Karpas-422 (cell line): ENCODE measurements at regions not wholly inside any gene's neighbourhood (a gene's known extent, or its start where the extent isn't known, plus 50 kb on each side); places are given as distances from the start of the nearest gene placed in this dataset.

Source experiments
- DNase-seq: peaks from one replicate; pipeline ENCODE4 v3.0.0-alpha.2; 2015
- H2AFZ ChIP-seq: fragments of 200-600 bp; sonication (generic); 2 replicates; pipeline ENCODE4 v1.6.1; 2014; ENCODE audit warnings: antibody characterized with exemption, low read length, mixed read lengths
- H3K27ac ChIP-seq: fragments of 200-600 bp; sonication (generic); 2 replicates; pipeline ENCODE4 v1.5.1; 2014; ENCODE audit warnings: mild to moderate bottlenecking, low read length, moderate library complexity
- H3K27me3 ChIP-seq: fragments of 200-600 bp; sonication (generic); 2 replicates; pipeline ENCODE4 v1.6.1; 2014; ENCODE audit warnings: low read length, mixed read lengths
- H3K36me3 ChIP-seq: fragments of 200-600 bp; sonication (generic); 2 replicates; pipeline ENCODE4 v1.6.1; 2014; ENCODE audit warnings: low read length, mixed read lengths; ENCODE audit not compliant: insufficient read depth
- H3K4me1 ChIP-seq: fragments of 200-600 bp; sonication (generic); 2 replicates; pipeline ENCODE4 v1.6.1; 2014; ENCODE audit warnings: mild to moderate bottlenecking, low read length, mixed read lengths
- H3K4me2 ChIP-seq: fragments of 200-600 bp; sonication (generic); 2 replicates; pipeline ENCODE4 v1.6.1; 2014; ENCODE audit warnings: low read length, low read depth, mild to moderate bottlenecking; ENCODE audit not compliant: poor library complexity, severe bottlenecking
- H3K4me3 ChIP-seq: fragments of 200-600 bp; sonication (generic); 2 replicates; pipeline ENCODE4 v1.5.1; 2014; ENCODE audit warnings: mild to moderate bottlenecking, antibody characterized with exemption, low read length, mixed read lengths
- H3K79me2 ChIP-seq: fragments of 200-600 bp; sonication (generic); 2 replicates; pipeline ENCODE4 v1.6.1; 2014; ENCODE audit warnings: mild to moderate bottlenecking, low read length, mixed read lengths
- H3K9ac ChIP-seq: fragments of 200-600 bp; sonication (generic); 2 replicates; pipeline ENCODE4 v1.6.0; 2014; ENCODE audit warnings: low read length
- H3K9me2 ChIP-seq: fragments of 200-600 bp; sonication (generic), shearing (Covaris generic); replicated peaks from 2 replicates; pipeline ENCODE4 v1.6.0; 2014; ENCODE audit warnings: mild to moderate bottlenecking, low read length, moderate library complexity; ENCODE audit not compliant: insufficient read depth
- H3K9me3 ChIP-seq: fragments of 300-700, 200-600 bp; sonication (generic); 2 replicates; pipeline ENCODE4 v1.6.1; 2014; ENCODE audit warnings: low read length, mixed read lengths
- H4K20me1 ChIP-seq: fragments of 200-600 bp; sonication (generic); 2 replicates; pipeline ENCODE4 v1.6.1; 2014; ENCODE audit warnings: mild to moderate bottlenecking, antibody characterized with exemption, low read length, low read depth; ENCODE audit not compliant: insufficient read depth

DNA sequence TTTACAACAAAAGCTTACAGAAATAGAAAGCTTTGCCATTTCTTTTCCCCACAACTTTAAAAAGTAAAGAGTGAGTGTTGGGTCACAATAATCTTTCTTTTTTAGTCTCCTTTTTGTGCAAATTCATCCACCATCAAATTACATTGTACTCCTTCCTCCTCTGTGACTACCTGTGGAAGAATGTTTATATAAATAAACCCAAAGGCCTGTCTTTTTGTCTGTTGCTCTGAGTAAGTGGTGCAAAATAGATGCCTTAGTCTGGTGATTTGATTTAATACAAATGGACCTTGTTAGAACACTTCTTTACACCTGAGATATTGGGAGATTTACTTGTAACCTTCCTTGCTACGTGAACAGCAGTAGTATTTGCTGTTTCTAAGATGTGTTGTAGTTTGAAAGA is 53.5 kb upstream of the TAF11L2 start:
- Histone ChIP-seq H3K79me2 (no peaks in the 10 kb centered on the region), H3K9ac (no peak overlapping the region), H3K4me3 (no peak overlapping the region), H3K9me2 (no peaks in the 10 kb centered on the region), H3K27ac (no peak overlapping the region), H2AFZ (no peak overlapping the region), H3K27me3 (no peaks in the 10 kb centered on the region), H3K9me3 (no peaks in the 10 kb centered on the region), H3K36me3 (no peaks in the 10 kb centered on the region), H3K4me1 (no peaks in the 10 kb centered on the region), H4K20me1 (no peaks in the 10 kb centered on the region), H3K4me2 (no peak overlapping the region)
- DNase-seq = no peak

- Histone ChIP-seq H3K27ac (no peak overlapping the region), H3K4me1 (no peaks in the 10 kb centered on the region), H3K9ac (no peak overlapping the region)
Observed at GRCh38 chr5:17445185-17445584, 52.8 kb upstream of the TAF11L2 start.

More at GRCh38 chr5:17445185-17445584, 52.8 kb upstream of the TAF11L2 start:
- no peaks in the 10 kb centered on the region for H3K9me3 ChIP-seq
- H3K4me3 ChIP-seq = no peak overlapping the region
- H3K36me3 ChIP-seq = no peaks in the 10 kb centered on the region
- no peaks in the 10 kb centered on the region for H3K27me3 ChIP-seq
- no peak overlapping the region for H3K4me2 ChIP-seq
- no peak overlapping the region for H2AFZ ChIP-seq
- no peaks in the 10 kb centered on the region for H4K20me1 ChIP-seq
- H3K9me2 ChIP-seq = no peaks in the 10 kb centered on the region
- H3K79me2 ChIP-seq = no peaks in the 10 kb centered on the region
- no peak for DNase-seq
